Heart left ventricle (tissue), 16 donors: ENCODE measurements at regions not wholly inside any gene's neighbourhood (a gene's known extent, or its start where the extent isn't known, plus 50 kb on each side); places are given as distances from the start of the nearest gene placed in this dataset.

Experiments
- ATAC-seq, 4 donors: fragments of 200-7000 bp; cut with Tn5 transposase; one replicate each; pipeline ENCODE4 v1.9.1; 2020 to 2022; ENCODE audit warnings: moderate library complexity in 4 of 4, mild to moderate bottlenecking in 3 of 4, moderate number of reproducible peaks in 1 of 4
- DNase-seq, 5 donors: peaks; one replicate each; pipeline ENCODE4 v3.0.0-alpha.2; 2020
- H3K27ac ChIP-seq, 12 donors: fragments of 200-600 bp; sonication (generic) in 4 of 12; one replicate each; pipeline versions ENCODE4 v1.5.0 to v1.8.0; 2016 to 2022; ENCODE audit warnings: mild to moderate bottlenecking in 2 of 12
- H3K27me3 ChIP-seq, 9 donors: fragments of 200-600 bp; sonication (generic) in 2 of 9; one replicate each; pipeline versions ENCODE4 v1.5.1 to v1.8.0; 2016 to 2022; ENCODE audit warnings: mild to moderate bottlenecking in 3 of 9
- H3K36me3 ChIP-seq, 9 donors: fragments of 200-600 bp; sonication (generic) in 2 of 9; one replicate each; pipeline versions ENCODE4 v1.5.0 to v1.8.0; 2018 to 2022; ENCODE audit warnings: mild to moderate bottlenecking in 2 of 9
- H3K4me1 ChIP-seq, 12 donors: fragments of 200-600 bp; sonication (generic) in 4 of 12; one replicate each; pipeline versions ENCODE4 v1.5.0 to v1.8.0; 2016 to 2022; ENCODE audit warnings: mild to moderate bottlenecking in 3 of 12
- H3K4me3 ChIP-seq, 12 donors: fragments of 200-600 bp; sonication (generic) in 4 of 12; one replicate each; pipeline versions ENCODE4 v1.5.0 to v1.8.0; 2017 to 2022; ENCODE audit warnings: mild to moderate bottlenecking in 9 of 12, moderate library complexity in 4 of 12
- H3K9me3 ChIP-seq, 12 donors: fragments of 200-600 bp; sonication (generic) in 4 of 12; one replicate each; pipeline versions ENCODE4 v1.5.0 to v1.8.0; 2016 to 2022; ENCODE audit warnings: mild to moderate bottlenecking in 1 of 12
- CTCF ChIP-seq, 12 donors: fragments of 200-600 bp; sonication (generic) in 4 of 12; IDR thresholded peaks; one replicate each; pipeline versions ENCODE4 v1.5.0 to v1.8.0; 2018 to 2022; ENCODE audit warnings: antibody characterized with exemption in 12 of 12, mild to moderate bottlenecking in 5 of 12
- POLR2A ChIP-seq, 2 donors: fragments of 450-650 bp; IDR thresholded peaks; one replicate each; pipeline ENCODE4 v1.6.1; 2017; ENCODE audit warnings: antibody characterized with exemption in 2 of 2, mild to moderate bottlenecking in 2 of 2, moderate library complexity in 2 of 2
- WGBS, 4 donors: extraction: QIAGEN DNeasy Blood & Tissue Kit in 2 of 4; methylation state at CpG; one replicate each; pipeline versions ENCODE4 v1.1.5 to v1.1.7; 2013 to 2018; 5-methylcytosine and 5-hydroxymethylcytosine counted together
- intact Hi-C, 10 donors: fragments of 100-400 bp; cut with DNase I; formaldehyde crosslinking; loops; one replicate each; pipeline versions ENCODE4 v1.11.1 to v1.14.2; 2022
- donor health status: ischemic (EF 13 %, LVEDD 7.1; RV severe dilation, severe dysfunction).
- donor health status: healthy with polysubstance abuse.
- donor health status: DM: no; HTN: yes; CAD: no.
- donor health status: DM: no; HTN: no; CAD: no.
- donor health status: ischemic (EF 25% LVEDD 6.9; RV normal size, moderate dysfunction).
- donor health status: ischemic (EF 25% LVEDD 5.7; RV mildly dilated, moderate dysfunction).
- donor health status: healthy.
- donor health status: DM: yes; HTN: yes; CAD: no.
- donor health status: ischemic (EF 35%, LVEDD 5.7; RV mildly dilated, moderate dysfunction).
- donor health status: nonischemic (EF 11% LVEDD 7.7; RV severe dilation, severe dysfunction).
- donor health status: DM: yes; HTN: yes; CAD: no.
- donor health status: PGD.
- donor health status: ischemic (EF 29% LVEDD 5.4; RV normal size, mild dysfunction).
- donor health status: nonischemic (EF 23%, LVEDD 6.1; RV moderate dilation, normal function).

GRCh38 chr16:9381905-9382304, 290.5 kb downstream of the HAPSTR1 start:
- Histone ChIP-seq H3K36me3 (no peaks in the 10 kb centered on the region), H3K4me1 (peaks cover 0 to 13% (median 0%) of the 10 kb centered on the region in 12 donors), H3K4me3 (no peak overlapping the region), H3K27me3 (no peaks in the 10 kb centered on the region), H3K27ac (no peak overlapping the region), H3K9me3 (peaks cover 0 to 2% (median 0%) of the 10 kb centered on the region in 12 donors)
- TF ChIP-seq CTCF (IDR thresholded peaks at IDR 0.05) (no peak), POLR2A (IDR thresholded peaks at IDR 0.05) (no peak)
- ATAC-seq = no peak
- intact Hi-C loops = no loop called here
- no peak for DNase-seq
- 70 to 80% (median 75%) methylated on average over 4 of the region's 4 CpGs for WGBS, 4 donors

GRCh38 chr16:9383281-9383680, 291.8 kb downstream of the HAPSTR1 start:
- peaks cover 0 to 12% (median 0%) of the 10 kb centered on the region in 12 donors for H3K4me1 ChIP-seq
- H3K4me3 ChIP-seq = no peak overlapping the region
- DNase-seq (no peak), ATAC-seq (peak in 1 of 4 donors; percentile 50)
- H3K36me3 ChIP-seq = no peaks in the 10 kb centered on the region
- H3K27ac ChIP-seq = no peak overlapping the region
- TF ChIP-seq CTCF (IDR thresholded peaks at IDR 0.05) (no peak), POLR2A (IDR thresholded peaks at IDR 0.05) (no peak)
- peaks cover 0 to 16% (median 0%) of the 10 kb centered on the region in 12 donors for H3K9me3 ChIP-seq
- intact Hi-C loops = no loop called here
- H3K27me3 ChIP-seq = no peaks in the 10 kb centered on the region
- 50 to 80% (median 57%) methylated on average over 3 of the region's 3 CpGs for WGBS, 4 donors

GRCh38 chr16:9384141-9384540, 292.7 kb downstream of the HAPSTR1 start:
- no peak for ATAC-seq
- 50 to 72% (median 58%) methylated on average over 4 of the region's 4 CpGs for WGBS, 4 donors
- Histone ChIP-seq H3K4me1 (peaks cover 0 to 4% (median 0%) of the 10 kb centered on the region in 12 donors), H3K27ac (no peak overlapping the region), H3K9me3 (peaks cover 0 to 17% (median 0%) of the 10 kb centered on the region in 12 donors), H3K4me3 (no peak overlapping the region), H3K27me3 (no peaks in the 10 kb centered on the region), H3K36me3 (no peaks in the 10 kb centered on the region)
- DNase-seq = no peak
- TF ChIP-seq CTCF (IDR thresholded peaks at IDR 0.05) (no peak), POLR2A (IDR thresholded peaks at IDR 0.05) (no peak)
- intact Hi-C loops = no loop called here

- Histone ChIP-seq H3K9me3 (peaks cover 0 to 19% (median 0%) of the 10 kb centered on the region in 12 donors), H3K36me3 (no peaks in the 10 kb centered on the region), H3K4me3 (no peak overlapping the region), H3K27me3 (no peaks in the 10 kb centered on the region), H3K4me1 (no peaks in the 10 kb centered on the region), H3K27ac (no peak overlapping the region)
- WGBS, 4 donors = 83 to 94% (median 90%) methylated on average over 1 of the region's 1 CpG
- no peak for ATAC-seq
- intact Hi-C loops = no loop called here
- TF ChIP-seq CTCF (IDR thresholded peaks at IDR 0.05) (no peak), POLR2A (IDR thresholded peaks at IDR 0.05) (no peak)
- no peak for DNase-seq
Measured at GRCh38 chr16:9389543-9390207, 298.2 kb downstream of the HAPSTR1 start.
